BJ (cell line): ENCODE measurements at regions not wholly inside any gene's neighbourhood (a gene's known extent, or its start where the extent isn't known, plus 50 kb on each side); places are given as distances from the start of the nearest gene placed in this dataset.

Experiments
- CTCF ChIA-PET: fragments of 350-600 bp; formaldehyde crosslinking; extraction: SDS; loops from one replicate; lab custom pipeline; 2021; ENCODE audit warnings: antibody characterized with exemption, inconsistent platforms; lab: Yijun Ruan, JAX
- POLR2A ChIA-PET: fragments of 300-600 bp; sonication (Branson Sonifier 250); formaldehyde crosslinking; extraction: SDS; loops from one replicate; lab custom pipeline; 2021; ENCODE audit warnings: antibody characterized with exemption; lab: Charles Lee
- DNase-seq: peaks from one replicate; pipeline ENCODE4 v3.0.0-alpha.2; 2011; ENCODE audit warnings: low read depth
- H3K27me3 ChIP-seq: 2 replicates; pipeline ENCODE4 v1.6.0; 2011; ENCODE audit warnings: low read length; ENCODE audit not compliant: control insufficient read depth, insufficient read depth
- H3K36me3 ChIP-seq: 2 replicates; pipeline ENCODE4 v1.5.1; 2011; ENCODE audit warnings: low read length; ENCODE audit not compliant: control insufficient read depth, insufficient read depth
- H3K4me3 ChIP-seq: 2 replicates; pipeline ENCODE4 v1.5.1; 2011; ENCODE audit warnings: low read depth, mild to moderate bottlenecking, control low read depth, low read length
- TF ChIP-seq, protein P1 (sequence below): IDR thresholded peaks from 2 replicates; pipeline ENCODE4 v1.5.1; 2011; ENCODE audit warnings: low read depth, mild to moderate bottlenecking, control low read depth, inconsistent platforms, low read length, moderate library complexity; ENCODE audit not compliant: insufficient read depth

DNA sequence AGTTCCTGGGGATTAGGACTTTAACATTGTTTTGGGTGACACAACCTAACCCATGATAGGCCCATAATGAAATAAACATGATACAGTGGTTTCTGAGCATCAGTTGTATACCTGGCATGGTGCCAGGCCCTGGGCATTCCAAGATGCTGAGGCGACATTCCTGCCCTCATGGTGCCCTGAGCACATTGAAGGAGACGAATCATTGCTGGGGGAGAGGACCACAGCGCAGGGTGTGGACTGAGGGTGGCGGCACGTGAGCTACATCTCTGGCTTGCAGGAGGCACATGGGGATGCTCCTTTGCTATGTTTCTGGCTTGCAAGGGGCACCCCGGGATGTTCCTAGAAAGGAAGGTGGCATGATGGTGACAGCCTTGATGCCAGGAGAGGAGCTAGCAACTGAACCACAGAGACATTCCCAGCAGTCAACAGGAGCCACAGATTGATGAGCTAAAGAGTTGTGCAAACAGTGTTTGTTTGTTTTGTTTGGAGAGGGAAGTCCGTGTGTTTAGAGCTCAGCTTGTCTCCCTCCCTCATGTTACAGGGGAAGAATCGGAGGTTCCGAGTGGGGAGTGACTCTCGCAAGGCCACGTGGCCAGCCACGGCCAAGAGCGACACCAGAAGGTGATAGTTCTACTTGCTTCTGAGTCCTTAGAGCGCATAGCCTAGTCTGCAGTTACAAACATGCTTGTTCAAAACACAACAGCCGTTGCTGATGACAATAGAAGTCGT lies 106.4 kb downstream of the MIAT start:
- no peaks in the 10 kb centered on the region for H3K36me3 ChIP-seq
- DNase-seq, result no peak
- POLR2A ChIA-PET, result interaction anchor here (0.7 kb wide), 1 partner anchor 257 kb away, joined by 3 read pairs; no protein-coding TSS in a partner anchor
- H3K27me3 ChIP-seq, result no peaks in the 10 kb centered on the region
- no peak overlapping the region for H3K4me3 ChIP-seq
- TF ChIP-seq, protein P1, sequence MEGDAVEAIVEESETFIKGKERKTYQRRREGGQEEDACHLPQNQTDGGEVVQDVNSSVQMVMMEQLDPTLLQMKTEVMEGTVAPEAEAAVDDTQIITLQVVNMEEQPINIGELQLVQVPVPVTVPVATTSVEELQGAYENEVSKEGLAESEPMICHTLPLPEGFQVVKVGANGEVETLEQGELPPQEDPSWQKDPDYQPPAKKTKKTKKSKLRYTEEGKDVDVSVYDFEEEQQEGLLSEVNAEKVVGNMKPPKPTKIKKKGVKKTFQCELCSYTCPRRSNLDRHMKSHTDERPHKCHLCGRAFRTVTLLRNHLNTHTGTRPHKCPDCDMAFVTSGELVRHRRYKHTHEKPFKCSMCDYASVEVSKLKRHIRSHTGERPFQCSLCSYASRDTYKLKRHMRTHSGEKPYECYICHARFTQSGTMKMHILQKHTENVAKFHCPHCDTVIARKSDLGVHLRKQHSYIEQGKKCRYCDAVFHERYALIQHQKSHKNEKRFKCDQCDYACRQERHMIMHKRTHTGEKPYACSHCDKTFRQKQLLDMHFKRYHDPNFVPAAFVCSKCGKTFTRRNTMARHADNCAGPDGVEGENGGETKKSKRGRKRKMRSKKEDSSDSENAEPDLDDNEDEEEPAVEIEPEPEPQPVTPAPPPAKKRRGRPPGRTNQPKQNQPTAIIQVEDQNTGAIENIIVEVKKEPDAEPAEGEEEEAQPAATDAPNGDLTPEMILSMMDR, result no peak
- CTCF ChIA-PET, result interaction anchor here (0.6 to 1.4 kb wide), 5 partner anchors 7 to 84 kb away, joined by 3 read pairs; no protein-coding TSS in a partner anchor

DNA sequence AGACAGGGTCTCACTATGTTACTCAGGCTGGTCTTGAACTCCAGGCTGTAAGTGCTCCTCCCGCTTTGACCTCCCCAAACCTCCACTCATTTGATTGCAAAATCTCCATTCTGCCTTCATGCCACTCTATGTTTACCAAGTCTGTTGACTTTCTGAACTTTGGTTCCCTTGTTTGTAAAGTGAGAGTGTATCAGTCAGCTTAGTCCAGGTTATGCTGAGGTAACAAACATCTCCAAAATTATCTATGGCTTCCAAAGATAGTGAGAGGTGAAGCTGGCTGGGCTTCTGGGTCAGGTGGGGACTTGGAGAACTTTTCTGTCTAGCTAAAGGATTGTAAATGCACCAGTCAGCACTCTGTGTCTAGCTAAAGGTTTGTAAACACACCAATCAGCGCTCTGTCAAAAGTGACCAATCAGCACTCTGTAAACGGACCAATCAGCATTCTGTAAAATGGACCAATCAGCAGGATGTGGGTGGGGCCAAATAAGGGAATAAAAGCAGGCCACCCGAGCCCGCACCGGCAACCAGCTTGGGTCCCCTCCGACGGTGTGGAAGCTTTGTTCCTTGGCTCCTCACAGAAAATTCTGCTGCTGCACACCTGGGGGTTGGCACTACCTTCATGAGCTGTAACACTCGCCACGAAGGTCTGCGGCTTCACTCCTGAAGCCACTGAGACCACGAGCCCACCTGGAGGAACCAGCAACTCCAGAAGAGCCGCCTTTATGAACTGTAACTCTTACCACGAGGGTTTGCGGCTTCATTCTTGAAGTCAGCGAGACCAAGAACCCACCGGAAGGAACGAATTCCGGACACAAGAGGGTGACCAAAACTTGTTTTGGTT lies 109.3 kb downstream of the MIAT start:
- ChIA-PET POLR2A (no interaction called here), CTCF (interaction anchor here (1.2 kb wide), 1 partner anchor 9 kb away, joined by 3 read pairs; no protein-coding TSS in a partner anchor)
- no peak overlapping the region for H3K4me3 ChIP-seq
- H3K36me3 ChIP-seq, result no peaks in the 10 kb centered on the region
- no peak for DNase-seq
- H3K27me3 ChIP-seq, result no peaks in the 10 kb centered on the region
- TF ChIP-seq, protein P1, result no peak

GRCh38 chr22:26767351-26768155 lies 110.2 kb downstream of the MIAT start:
- TF ChIP-seq, protein P1, result no peak
- no peaks in the 10 kb centered on the region for H3K27me3 ChIP-seq
- no peaks in the 10 kb centered on the region for H3K36me3 ChIP-seq
- CTCF ChIA-PET, result interaction anchor here (1.6 kb wide), 1 partner anchor 12 kb away, joined by 3 read pairs; no protein-coding TSS in a partner anchor
- POLR2A ChIA-PET, result no interaction called here
- no peak overlapping the region for H3K4me3 ChIP-seq
- no peak for DNase-seq

DNA sequence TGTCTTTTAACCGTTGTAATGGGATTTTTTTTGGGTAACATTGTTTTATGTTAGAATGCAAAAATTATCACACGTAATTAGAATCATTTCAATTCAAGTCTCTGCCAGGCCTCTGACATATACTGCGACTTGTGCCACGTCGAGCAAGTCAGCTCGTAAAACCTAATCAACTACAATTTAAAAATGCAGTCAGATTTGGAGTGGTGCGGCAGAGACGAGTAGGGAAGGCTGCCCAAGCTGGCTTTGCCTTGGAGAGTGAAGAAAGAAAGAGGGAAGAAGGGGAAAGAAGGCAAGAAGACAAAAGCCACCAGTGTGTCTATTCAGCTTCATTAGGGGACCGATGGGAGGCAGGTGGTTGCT lies 110.7 kb downstream of the MIAT start:
- CTCF ChIA-PET, result interaction anchor here (1.1 to 1.6 kb wide), 2 partner anchors 12 kb away, joined by 3 read pairs; no protein-coding TSS in a partner anchor
- no peak for DNase-seq
- Histone ChIP-seq H3K36me3 (no peaks in the 10 kb centered on the region), H3K27me3 (no peaks in the 10 kb centered on the region), H3K4me3 (no peak overlapping the region)
- TF ChIP-seq, protein P1, result no peak
- POLR2A ChIA-PET, result no interaction called here
